HEK293 (cell line): ENCODE measurements at regions not wholly inside any gene's neighbourhood (a gene's known extent, or its start where the extent isn't known, plus 50 kb on each side); places are given as distances from the start of the nearest gene placed in this dataset.

Experiments
- EGR2 ChIP-seq: fragments of 450-650 bp; formaldehyde crosslinking; IDR thresholded peaks from 2 replicates; pipeline ENCODE4 v1.5.1; 2016; ENCODE audit warnings: low read depth, missing biosample characterization, missing genetic modification characterization
- ZBTB48 ChIP-seq: fragments of 450-650 bp; formaldehyde crosslinking; IDR thresholded peaks from 2 replicates; pipeline ENCODE4 v1.5.1; 2016; ENCODE audit warnings: missing biosample characterization, missing genetic modification characterization
- ZNF274 ChIP-seq, 2 experiments: fragments of 200-500 bp in 1 of 2; fragments of 450-650 bp in 1 of 2; sonication (Bioruptor generic) in 1 of 2; formaldehyde crosslinking in 1 of 2; IDR thresholded peaks; 2 replicates each; pipeline versions ENCODE4 v1.5.1 to v1.6.1; 2014 to 2016; ENCODE audit warnings: borderline replicate concordance in 1 of 2, inconsistent platforms in 1 of 2, low read length in 1 of 2, missing biosample characterization in 1 of 2, missing genetic modification characterization in 1 of 2
- ZNF585B ChIP-seq: fragments of 450-650 bp; formaldehyde crosslinking; IDR thresholded peaks from 2 replicates; pipeline ENCODE4 v1.5.1; 2016; ENCODE audit warnings: missing biosample characterization, missing genetic modification characterization
- ZNF610 ChIP-seq: fragments of 450-650 bp; formaldehyde crosslinking; IDR thresholded peaks from 2 replicates; pipeline ENCODE4 v1.5.1; 2016; ENCODE audit warnings: missing biosample characterization, missing genetic modification characterization, borderline replicate concordance
- TF ChIP-seq, protein P1 (sequence below): fragments of 450-650 bp; formaldehyde crosslinking; IDR thresholded peaks from 2 replicates; pipeline ENCODE4 v1.5.1; 2016; ENCODE audit warnings: missing biosample characterization, missing genetic modification characterization

DNA sequence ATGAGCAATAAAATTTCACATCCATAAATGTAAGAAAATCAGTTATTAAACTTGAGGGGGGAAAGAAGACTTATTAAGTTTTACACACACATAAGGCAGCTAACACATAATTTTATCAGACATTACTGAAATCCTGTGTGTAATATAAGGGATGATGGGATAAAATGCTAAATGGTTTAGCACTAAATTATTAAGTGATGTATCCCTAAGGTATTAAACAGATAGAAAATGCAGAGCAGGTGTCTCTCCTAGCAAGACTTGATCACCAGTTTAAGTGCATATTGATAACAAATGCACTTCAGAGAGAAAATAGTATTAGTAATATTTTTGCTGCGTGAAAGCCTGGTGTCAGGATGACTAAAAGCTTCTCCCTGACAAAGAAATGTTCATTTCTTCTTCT lies 172.8 kb upstream of the ZFP64 start:
- TF ChIP-seq, protein P1, sequence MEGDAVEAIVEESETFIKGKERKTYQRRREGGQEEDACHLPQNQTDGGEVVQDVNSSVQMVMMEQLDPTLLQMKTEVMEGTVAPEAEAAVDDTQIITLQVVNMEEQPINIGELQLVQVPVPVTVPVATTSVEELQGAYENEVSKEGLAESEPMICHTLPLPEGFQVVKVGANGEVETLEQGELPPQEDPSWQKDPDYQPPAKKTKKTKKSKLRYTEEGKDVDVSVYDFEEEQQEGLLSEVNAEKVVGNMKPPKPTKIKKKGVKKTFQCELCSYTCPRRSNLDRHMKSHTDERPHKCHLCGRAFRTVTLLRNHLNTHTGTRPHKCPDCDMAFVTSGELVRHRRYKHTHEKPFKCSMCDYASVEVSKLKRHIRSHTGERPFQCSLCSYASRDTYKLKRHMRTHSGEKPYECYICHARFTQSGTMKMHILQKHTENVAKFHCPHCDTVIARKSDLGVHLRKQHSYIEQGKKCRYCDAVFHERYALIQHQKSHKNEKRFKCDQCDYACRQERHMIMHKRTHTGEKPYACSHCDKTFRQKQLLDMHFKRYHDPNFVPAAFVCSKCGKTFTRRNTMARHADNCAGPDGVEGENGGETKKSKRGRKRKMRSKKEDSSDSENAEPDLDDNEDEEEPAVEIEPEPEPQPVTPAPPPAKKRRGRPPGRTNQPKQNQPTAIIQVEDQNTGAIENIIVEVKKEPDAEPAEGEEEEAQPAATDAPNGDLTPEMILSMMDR (tag by site-specific recombination) = no peak
- TF ChIP-seq ZNF610 (tag by site-specific recombination) (no peak), ZNF274 (IDR thresholded peaks at IDR 0.05; ENCODE audit: low read length) (no peak), ZNF274 (tag by site-specific recombination; IDR thresholded peaks at IDR 0.05; ENCODE audit: borderline replicate concordance) (no peak), EGR2 (tag by site-specific recombination) (no peak), ZNF585B (tag by site-specific recombination) (no peak), ZBTB48 (no peak)
